ENCODE measurements at regions not wholly inside any gene's neighbourhood (a gene's known extent, or its start where the extent isn't known, plus 50 kb on each side); places are given as distances from the start of the nearest gene placed in this dataset.

GRCh38 chr6:14633479-14633878 is 515.9 kb downstream of the CD83 start:
- no peaks in the 10 kb centered on the region for H3K36me3 Mint-ChIP-seq (ENCODE audit: insufficient read depth, unreplicated experiment)
- no peaks in the 10 kb centered on the region for H3K27me3 Mint-ChIP-seq (ENCODE audit: insufficient read depth, unreplicated experiment)
- H3K4me1 Mint-ChIP-seq (ENCODE audit: low read depth, unreplicated experiment) = no peaks in the 10 kb centered on the region
- ChIA-PET POLR2A (no interaction called here), CTCF (no interaction called here)
- BruUV-seq (replicated peaks) = no TSS peak
- Histone ChIP-seq H3K36me3 (ENCODE audit: control insufficient read depth, insufficient read depth, low read length) (no peaks in the 10 kb centered on the region), H3K27me3 (replicated peaks; ENCODE audit: control insufficient read depth, insufficient read depth, low read length) (no peaks in the 10 kb centered on the region), H3K4me1 (no peaks in the 10 kb centered on the region), H3K4me3 (ENCODE audit: low read depth, low read length) (no peak overlapping the region), H3K9me3 (no peaks in the 10 kb centered on the region)
- intact Hi-C loops (cut with micrococcal nuclease; ENCODE audit: unreplicated experiment) = no loop called here
- TF ChIP-seq, protein P1, sequence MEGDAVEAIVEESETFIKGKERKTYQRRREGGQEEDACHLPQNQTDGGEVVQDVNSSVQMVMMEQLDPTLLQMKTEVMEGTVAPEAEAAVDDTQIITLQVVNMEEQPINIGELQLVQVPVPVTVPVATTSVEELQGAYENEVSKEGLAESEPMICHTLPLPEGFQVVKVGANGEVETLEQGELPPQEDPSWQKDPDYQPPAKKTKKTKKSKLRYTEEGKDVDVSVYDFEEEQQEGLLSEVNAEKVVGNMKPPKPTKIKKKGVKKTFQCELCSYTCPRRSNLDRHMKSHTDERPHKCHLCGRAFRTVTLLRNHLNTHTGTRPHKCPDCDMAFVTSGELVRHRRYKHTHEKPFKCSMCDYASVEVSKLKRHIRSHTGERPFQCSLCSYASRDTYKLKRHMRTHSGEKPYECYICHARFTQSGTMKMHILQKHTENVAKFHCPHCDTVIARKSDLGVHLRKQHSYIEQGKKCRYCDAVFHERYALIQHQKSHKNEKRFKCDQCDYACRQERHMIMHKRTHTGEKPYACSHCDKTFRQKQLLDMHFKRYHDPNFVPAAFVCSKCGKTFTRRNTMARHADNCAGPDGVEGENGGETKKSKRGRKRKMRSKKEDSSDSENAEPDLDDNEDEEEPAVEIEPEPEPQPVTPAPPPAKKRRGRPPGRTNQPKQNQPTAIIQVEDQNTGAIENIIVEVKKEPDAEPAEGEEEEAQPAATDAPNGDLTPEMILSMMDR (IDR thresholded peaks at IDR 0.05; ENCODE audit: insufficient read depth in 1 of 2, low read depth in 1 of 2, low read length in 1 of 2, severe bottlenecking in 1 of 2, unreplicated experiment in 1 of 2) = no peak
- peaks cover under 1% of the 10 kb centered on the region for H3K9me3 Mint-ChIP-seq (ENCODE audit: unreplicated experiment)
- H3K27ac Mint-ChIP-seq (ENCODE audit: unreplicated experiment) = no peak overlapping the region
- H3K4me3 Mint-ChIP-seq (ENCODE audit: unreplicated experiment) = no peak overlapping the region
- DNase-seq = no peak

GRCh38 chr6:14634072-14634471 is 516.5 kb downstream of the CD83 start:
- TF ChIP-seq, protein P1 (IDR thresholded peaks at IDR 0.05; ENCODE audit: insufficient read depth in 1 of 2, low read depth in 1 of 2, low read length in 1 of 2, severe bottlenecking in 1 of 2, unreplicated experiment in 1 of 2) = no peak
- Mint-ChIP-seq H3K27ac (ENCODE audit: unreplicated experiment) (no peak overlapping the region), H3K4me1 (ENCODE audit: low read depth, unreplicated experiment) (peaks cover under 1% of the 10 kb centered on the region), H3K4me3 (ENCODE audit: unreplicated experiment) (no peak overlapping the region), H3K9me3 (ENCODE audit: unreplicated experiment) (no peaks in the 10 kb centered on the region), H3K27me3 (ENCODE audit: insufficient read depth, unreplicated experiment) (no peaks in the 10 kb centered on the region), H3K36me3 (ENCODE audit: insufficient read depth, unreplicated experiment) (no peaks in the 10 kb centered on the region)
- intact Hi-C loops (cut with micrococcal nuclease; ENCODE audit: unreplicated experiment) = no loop called here
- POLR2A ChIA-PET = no interaction called here
- Histone ChIP-seq H3K9me3 (no peaks in the 10 kb centered on the region), H3K4me1 (no peaks in the 10 kb centered on the region), H3K4me3 (ENCODE audit: low read depth, low read length) (no peak overlapping the region), H3K36me3 (ENCODE audit: control insufficient read depth, insufficient read depth, low read length) (no peaks in the 10 kb centered on the region), H3K27me3 (replicated peaks; ENCODE audit: control insufficient read depth, insufficient read depth, low read length) (no peaks in the 10 kb centered on the region)
- DNase-seq = no peak
- CTCF ChIA-PET = no interaction called here
- no TSS peak for BruUV-seq (replicated peaks)

GRCh38 chr6:14635195-14635594 is 517.6 kb downstream of the CD83 start:
- no peaks in the 10 kb centered on the region for H3K27me3 Mint-ChIP-seq (ENCODE audit: insufficient read depth, unreplicated experiment)
- Histone ChIP-seq H3K27me3 (replicated peaks; ENCODE audit: control insufficient read depth, insufficient read depth, low read length) (no peaks in the 10 kb centered on the region), H3K4me1 (no peaks in the 10 kb centered on the region), H3K9me3 (no peaks in the 10 kb centered on the region), H3K4me3 (ENCODE audit: low read depth, low read length) (no peak overlapping the region), H3K36me3 (ENCODE audit: control insufficient read depth, insufficient read depth, low read length) (no peaks in the 10 kb centered on the region)
- DNase-seq = no peak
- H3K4me1 Mint-ChIP-seq (ENCODE audit: low read depth, unreplicated experiment) = peaks cover 7% of the 10 kb centered on the region
- no peak overlapping the region for H3K4me3 Mint-ChIP-seq (ENCODE audit: unreplicated experiment)
- H3K36me3 Mint-ChIP-seq (ENCODE audit: insufficient read depth, unreplicated experiment) = no peaks in the 10 kb centered on the region
- ChIA-PET POLR2A (no interaction called here), CTCF (no interaction called here)
- TF ChIP-seq, protein P1 (IDR thresholded peaks at IDR 0.05; ENCODE audit: insufficient read depth in 1 of 2, low read depth in 1 of 2, low read length in 1 of 2, severe bottlenecking in 1 of 2, unreplicated experiment in 1 of 2) = no peak
- intact Hi-C loops (cut with micrococcal nuclease; ENCODE audit: unreplicated experiment) = no loop called here
- no TSS peak for BruUV-seq (replicated peaks)
- H3K27ac Mint-ChIP-seq (ENCODE audit: unreplicated experiment) = no peak overlapping the region
- H3K9me3 Mint-ChIP-seq (ENCODE audit: unreplicated experiment) = no peaks in the 10 kb centered on the region

All from Caco-2 (cell line).